Cardiac fibroblast (primary cell): ENCODE measurements at regions not wholly inside any gene's neighbourhood (a gene's known extent, or its start where the extent isn't known, plus 50 kb on each side); places are given as distances from the start of the nearest gene placed in this dataset.

ENCODE experiments used
- DNase-seq, 2 donors: peaks; one replicate each; pipeline versions ENCODE4 v3.0.0 to v3.0.0-alpha.2; 2010; ENCODE audit warnings: low read depth in 2 of 2
- H3K4me3 ChIP-seq, 2 donors: replicated peaks in 1 of 2; 1 replicate in 1 of 2; 2 replicates in 1 of 2; pipeline ENCODE4 v1.5.1; 2011; ENCODE audit warnings: low read depth in 2 of 2, low read length in 2 of 2, mild to moderate bottlenecking in 2 of 2, moderate library complexity in 1 of 2
- CTCF ChIP-seq: IDR thresholded peaks from one replicate; pipeline ENCODE4 v1.5.1; 2011; ENCODE audit warnings: low read depth, mild to moderate bottlenecking, low read length, inconsistent platforms

- no peak for TF ChIP-seq CTCF
- no peak for DNase-seq
- H3K4me3 ChIP-seq, result no peak overlapping the region
Measured at GRCh38 chr13:76538004-76538403, 348.2 kb downstream of the KCTD12 start.

GRCh38 chr13:76533251-76533650 lies 353.0 kb downstream of the KCTD12 start:
- peak in 1 of 2 donors; percentile 51 for DNase-seq
- H3K4me3 ChIP-seq, result no peak overlapping the region
- TF ChIP-seq CTCF, result no peak

GRCh38 chr13:76527041-76527440 lies 359.2 kb downstream of the KCTD12 start:
- no peak overlapping the region for H3K4me3 ChIP-seq
- peak in 1 of 2 donors; percentile 20 for DNase-seq
- TF ChIP-seq CTCF, result no peak

- no peak overlapping the region for H3K4me3 ChIP-seq
- no peak for TF ChIP-seq CTCF
- peak in 1 of 2 donors; percentile 5 for DNase-seq
Measured at GRCh38 chr13:76523740-76524340, 362.4 kb downstream of the KCTD12 start.

GRCh38 chr13:76522083-76522755 lies 364.0 kb downstream of the KCTD12 start:
- H3K4me3 ChIP-seq, result no peak overlapping the region
- no peak for TF ChIP-seq CTCF
- DNase-seq, result peak in 1 of 2 donors; percentile 52

- H3K4me3 ChIP-seq, result no peak overlapping the region
- TF ChIP-seq CTCF, result no peak
Measured at GRCh38 chr13:76519685-76520084, 366.5 kb downstream of the KCTD12 start.

More at GRCh38 chr13:76519685-76520084, 366.5 kb downstream of the KCTD12 start:
- DNase-seq, result no peak
